IPS DF 6.9 (cell line): ENCODE measurements at regions not wholly inside any gene's neighbourhood (a gene's known extent, or its start where the extent isn't known, plus 50 kb on each side); places are given as distances from the start of the nearest gene placed in this dataset.
"Not testable (repeated sequence)": the region's sequence is repeated elsewhere in the genome, so short reads cannot be mapped to it uniquely, and the experiment has no call there.

Experiments
- DNase-seq: peaks from one replicate; pipeline ENCODE4 v3.0.0-alpha.2; 2013; ENCODE audit warnings: low read depth, low spot score
- H3K27ac ChIP-seq: one replicate; pipeline ENCODE4 v1.5.1; 2013; ENCODE audit warnings: low read length, control low read depth
- H3K27me3 ChIP-seq: 2 replicates; pipeline ENCODE4 v1.6.1; 2013; ENCODE audit warnings: mild to moderate bottlenecking, low read length; ENCODE audit not compliant: control insufficient read depth, insufficient read depth
- H3K36me3 ChIP-seq: 2 replicates; pipeline ENCODE4 v1.6.1; 2013; ENCODE audit warnings: low read length; ENCODE audit not compliant: control insufficient read depth, insufficient read depth
- H3K4me1 ChIP-seq: 2 replicates; pipeline ENCODE4 v1.6.1; 2013; ENCODE audit warnings: low read length; ENCODE audit not compliant: control insufficient read depth, insufficient read depth
- H3K4me3 ChIP-seq: 2 replicates; pipeline ENCODE4 v1.5.1; 2013; ENCODE audit warnings: mild to moderate bottlenecking, low read length
- H3K9me3 ChIP-seq: 2 replicates; pipeline ENCODE4 v1.6.1; 2013; ENCODE audit warnings: low read length, inconsistent platforms; ENCODE audit not compliant: control insufficient read depth, insufficient read depth
- WGBS: extraction: QIAGEN DNeasy Blood & Tissue Kit; methylation state at CpG from one replicate; pipeline ENCODE4 v1.1.7; 2013; ENCODE audit warnings: mixed read lengths, missing lambda C conversion rate; ENCODE audit not compliant: insufficient read length, insufficient coverage; 5-methylcytosine and 5-hydroxymethylcytosine counted together

GRCh38 chr14:106789318-106789717 is 1262.9 kb downstream of the TMEM121 start:
- no peaks in the 10 kb centered on the region for H3K27me3 ChIP-seq
- H3K4me1 ChIP-seq, result no peaks in the 10 kb centered on the region
- no peak overlapping the region for H3K27ac ChIP-seq
- H3K4me3 ChIP-seq, result no peak overlapping the region
- no CpG with 5 or more reads among the region's 3 CpGs for WGBS
- H3K9me3 ChIP-seq, result peaks cover 17% of the 10 kb centered on the region
- no peak for DNase-seq
- no peaks in the 10 kb centered on the region for H3K36me3 ChIP-seq

GRCh38 chr14:106790189-106791036 is 1264.0 kb downstream of the TMEM121 start:
- no CpG with 5 or more reads among the region's 17 CpGs for WGBS
- no peak for DNase-seq
- Histone ChIP-seq H3K9me3 (peaks cover 14% of the 10 kb centered on the region), H3K4me1 (no peaks in the 10 kb centered on the region), H3K27ac (no peak overlapping the region), H3K27me3 (no peaks in the 10 kb centered on the region), H3K4me3 (no peak overlapping the region), H3K36me3 (no peaks in the 10 kb centered on the region)

GRCh38 chr14:106792543-106792942 is 1266.2 kb downstream of the TMEM121 start:
- no peak overlapping the region for H3K4me3 ChIP-seq
- no peaks in the 10 kb centered on the region for H3K36me3 ChIP-seq
- no peaks in the 10 kb centered on the region for H3K27me3 ChIP-seq
- H3K4me1 ChIP-seq, result no peaks in the 10 kb centered on the region
- WGBS, result no CpG with 5 or more reads among the region's 5 CpGs
- no peak for DNase-seq
- no peak overlapping the region for H3K27ac ChIP-seq
- H3K9me3 ChIP-seq, result peaks cover 10% of the 10 kb centered on the region

GRCh38 chr14:106798166-106798565 is 1271.8 kb downstream of the TMEM121 start:
- not testable (repeated sequence) for H3K36me3 ChIP-seq, DNase-seq, H3K27me3 ChIP-seq, H3K4me3 ChIP-seq, H3K4me1 ChIP-seq, H3K27ac ChIP-seq, H3K9me3 ChIP-seq
- WGBS, result no CpG with 5 or more reads among the region's 4 CpGs

GRCh38 chr14:106802413-106803364 is 1276.3 kb downstream of the TMEM121 start:
- H3K27me3 ChIP-seq, result no peaks in the 10 kb centered on the region
- peaks cover 4% of the 10 kb centered on the region for H3K9me3 ChIP-seq
- H3K27ac ChIP-seq, result no peak overlapping the region
- H3K4me1 ChIP-seq, result no peaks in the 10 kb centered on the region
- no CpG with 5 or more reads among the region's 26 CpGs for WGBS
- no peaks in the 10 kb centered on the region for H3K36me3 ChIP-seq
- no peak overlapping the region for H3K4me3 ChIP-seq
- no peak for DNase-seq

GRCh38 chr14:106803379-106803778 is 1277.0 kb downstream of the TMEM121 start:
- no CpG with 5 or more reads among the region's 6 CpGs for WGBS
- Histone ChIP-seq H3K27ac (no peak overlapping the region), H3K9me3 (peaks cover 4% of the 10 kb centered on the region), H3K4me1 (no peaks in the 10 kb centered on the region), H3K27me3 (no peaks in the 10 kb centered on the region), H3K36me3 (no peaks in the 10 kb centered on the region), H3K4me3 (no peak overlapping the region)
- DNase-seq, result no peak

GRCh38 chr14:106807493-106807892 is 1281.1 kb downstream of the TMEM121 start:
- Histone ChIP-seq H3K4me1 (no peaks in the 10 kb centered on the region), H3K27ac (no peak overlapping the region), H3K4me3 (no peak overlapping the region), H3K27me3 (no peaks in the 10 kb centered on the region), H3K36me3 (no peaks in the 10 kb centered on the region), H3K9me3 (peaks cover 11% of the 10 kb centered on the region)
- DNase-seq, result no peak
- WGBS, result no CpG with 5 or more reads among the region's 3 CpGs

GRCh38 chr14:106808458-106808857 is 1282.1 kb downstream of the TMEM121 start:
- Histone ChIP-seq H3K27ac (no peak overlapping the region), H3K4me1 (no peaks in the 10 kb centered on the region; the same call in 1 of the 2 replicates), H3K4me3 (no peak overlapping the region), H3K27me3 (no peaks in the 10 kb centered on the region), H3K9me3 (peaks cover 11% of the 10 kb centered on the region), H3K36me3 (no peaks in the 10 kb centered on the region)
- DNase-seq, result no peak
- WGBS, result no CpG with 5 or more reads among the region's 3 CpGs

- no CpG with 5 or more reads among the region's 2 CpGs for WGBS
- Histone ChIP-seq H3K4me1 (no peaks in the 10 kb centered on the region; the same call in 1 of the 2 replicates), H3K27me3 (no peaks in the 10 kb centered on the region), H3K4me3 (no peak overlapping the region), H3K27ac (no peak overlapping the region), H3K36me3 (no peaks in the 10 kb centered on the region), H3K9me3 (peaks cover 14% of the 10 kb centered on the region)
- DNase-seq, result no peak
These were observed 1282.5 kb downstream of the TMEM121 start for GRCh38 chr14:106808907-106809306.

- H3K4me3 ChIP-seq, result no peak overlapping the region
- no peak for DNase-seq
- H3K9me3 ChIP-seq, result peaks cover 14% of the 10 kb centered on the region
- H3K4me1 ChIP-seq, result no peaks in the 10 kb centered on the region; the same call in 1 of the 2 replicates
- no peaks in the 10 kb centered on the region for H3K27me3 ChIP-seq
- no peak overlapping the region for H3K27ac ChIP-seq
- no peaks in the 10 kb centered on the region for H3K36me3 ChIP-seq
- no CpG with 5 or more reads among the region's 2 CpGs for WGBS
These were observed 1283.2 kb downstream of the TMEM121 start for GRCh38 chr14:106809615-106810014.
